Tibial nerve (tissue), 4 donors: ENCODE measurements at regions not wholly inside any gene's neighbourhood (a gene's known extent, or its start where the extent isn't known, plus 50 kb on each side); places are given as distances from the start of the nearest gene placed in this dataset.

Source experiments
- DNase-seq, 2 donors: peaks; one replicate each; pipeline ENCODE4 v3.0.0-alpha.2; 2019; ENCODE audit warnings: low spot score in 2 of 2
- H3K27ac ChIP-seq, 4 donors: fragments of 200-600 bp; sonication (generic) in 3 of 4; one replicate each; pipeline ENCODE4 v1.5.1; 2017 to 2019; ENCODE audit warnings: mild to moderate bottlenecking in 1 of 4
- H3K27me3 ChIP-seq, 2 donors: fragments of 200-600 bp; sonication (generic) in 1 of 2; one replicate each; pipeline versions ENCODE4 v1.5.1 to v1.6.0; 2017 to 2019
- H3K36me3 ChIP-seq, 3 donors: fragments of 200-600 bp; sonication (generic); one replicate each; pipeline ENCODE4 v1.5.1; 2018 to 2019
- H3K4me1 ChIP-seq, 4 donors: fragments of 200-600 bp; sonication (generic) in 3 of 4; one replicate each; pipeline ENCODE4 v1.5.1; 2017 to 2019
- H3K4me3 ChIP-seq, 4 donors: fragments of 200-600 bp; sonication (generic) in 3 of 4; one replicate each; pipeline ENCODE4 v1.5.1; 2017 to 2019; ENCODE audit warnings: mild to moderate bottlenecking in 1 of 4, moderate library complexity in 1 of 4
- H3K9me3 ChIP-seq, 4 donors: fragments of 200-600 bp; sonication (generic) in 3 of 4; one replicate each; pipeline ENCODE4 v1.5.1; 2017 to 2019
- CTCF ChIP-seq, 5 experiments: fragments of 200-600 bp in 3 of 5; fragments of 450-650 bp in 2 of 5; sonication (generic) in 3 of 5; IDR thresholded peaks; one replicate each; pipeline ENCODE4 v1.5.1; 2016 to 2019; ENCODE audit warnings: antibody characterized with exemption in 5 of 5, mild to moderate bottlenecking in 3 of 5, moderate library complexity in 2 of 5
- EP300 ChIP-seq, 2 donors: sonication (generic); formaldehyde crosslinking; IDR thresholded peaks; one replicate each; pipeline ENCODE4 v1.6.1; 2017; ENCODE audit warnings: antibody characterized with exemption in 2 of 2, mild to moderate bottlenecking in 1 of 2
- POLR2A ChIP-seq, 2 donors: fragments of 450-650 bp; IDR thresholded peaks; one replicate each; pipeline ENCODE4 v1.6.1; 2017; ENCODE audit warnings: antibody characterized with exemption in 2 of 2, mild to moderate bottlenecking in 2 of 2, moderate library complexity in 2 of 2
- WGBS, 2 donors: methylation state at CpG; one replicate each; pipeline ENCODE4 v1.1.5; 2018; 5-methylcytosine and 5-hydroxymethylcytosine counted together

GRCh38 chr4:66820681-66821080, 724.6 kb downstream of the CENPC start:
- H3K27me3 ChIP-seq, result no peaks in the 10 kb centered on the region
- no peaks in the 10 kb centered on the region for H3K36me3 ChIP-seq
- H3K4me3 ChIP-seq, result no peak overlapping the region
- H3K27ac ChIP-seq, result no peak overlapping the region
- no peaks in the 10 kb centered on the region for H3K9me3 ChIP-seq
- TF ChIP-seq POLR2A (IDR thresholded peaks at IDR 0.05) (no peak), EP300 (IDR thresholded peaks at IDR 0.05) (no peak), CTCF (IDR thresholded peaks at IDR 0.05) (no peak)
- no peaks in the 10 kb centered on the region for H3K4me1 ChIP-seq
- DNase-seq, result no peak

DNA sequence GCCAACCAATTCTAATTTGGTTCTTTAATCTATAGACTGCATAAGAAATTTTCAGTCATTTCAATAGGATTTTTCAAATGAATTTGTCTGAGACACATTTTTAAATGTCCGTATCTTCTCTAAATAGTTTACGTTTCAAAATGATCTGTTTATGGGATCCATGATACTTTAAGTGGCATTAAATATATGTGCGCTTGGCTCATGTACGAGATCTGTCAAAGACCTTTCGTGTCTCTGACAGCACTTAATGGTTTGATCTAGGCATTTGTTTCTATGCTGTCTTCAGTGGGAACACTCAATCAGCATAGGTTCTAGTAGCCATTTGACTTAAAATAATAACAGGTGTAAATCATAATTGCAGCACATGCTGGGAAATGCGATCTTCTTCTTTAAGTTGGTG, 731.0 kb downstream of the CENPC start:
- Histone ChIP-seq H3K9me3 (no peaks in the 10 kb centered on the region), H3K4me1 (no peaks in the 10 kb centered on the region), H3K27ac (no peak overlapping the region), H3K4me3 (no peak overlapping the region), H3K36me3 (no peaks in the 10 kb centered on the region), H3K27me3 (no peaks in the 10 kb centered on the region)
- WGBS, 2 donors, result 85 to 89% methylated on average over 6 of the region's 6 CpGs
- DNase-seq, result no peak
- no peak for TF ChIP-seq CTCF (IDR thresholded peaks at IDR 0.05)
- TF ChIP-seq POLR2A (IDR thresholded peaks at IDR 0.05), result no peak

GRCh38 chr4:66805582-66805981, 739.7 kb downstream of the CENPC start:
- no peaks in the 10 kb centered on the region for H3K4me1 ChIP-seq
- H3K27me3 ChIP-seq, result no peaks in the 10 kb centered on the region
- no peaks in the 10 kb centered on the region for H3K36me3 ChIP-seq
- WGBS, 2 donors, result 40 to 62% methylated on average over 1 of the region's 1 CpG
- H3K9me3 ChIP-seq, result no peaks in the 10 kb centered on the region
- no peak for DNase-seq
- TF ChIP-seq POLR2A (IDR thresholded peaks at IDR 0.05) (no peak), EP300 (IDR thresholded peaks at IDR 0.05) (no peak), CTCF (IDR thresholded peaks at IDR 0.05) (no peak)
- no peak overlapping the region for H3K27ac ChIP-seq
- H3K4me3 ChIP-seq, result no peak overlapping the region

DNA sequence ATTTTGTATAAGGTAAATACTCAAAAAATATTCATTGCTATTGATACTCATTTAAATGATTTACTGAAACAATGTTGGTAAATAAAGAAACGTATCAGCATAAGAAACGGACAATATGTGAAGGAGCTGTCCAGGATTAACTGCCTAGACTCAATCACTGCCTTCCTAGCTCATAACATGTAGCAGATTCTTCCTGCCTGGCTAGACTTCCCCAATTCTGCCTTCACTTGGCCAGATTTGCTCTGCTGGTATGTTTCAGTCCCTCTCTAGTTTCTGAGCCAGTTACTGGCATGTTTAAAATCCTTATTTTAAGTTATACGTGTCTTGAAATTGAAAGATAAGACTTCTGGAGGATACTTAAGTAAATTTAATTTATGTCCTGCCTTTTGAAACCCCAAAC, 740.3 kb downstream of the CENPC start:
- TF ChIP-seq EP300 (IDR thresholded peaks at IDR 0.05), result no peak
- no peak for TF ChIP-seq POLR2A (IDR thresholded peaks at IDR 0.05)
- no peak for TF ChIP-seq CTCF (IDR thresholded peaks at IDR 0.05)
- no peaks in the 10 kb centered on the region for H3K4me1 ChIP-seq
- 57 to 65% methylated on average over 3 of the region's 3 CpGs for WGBS, 2 donors
- no peak overlapping the region for H3K4me3 ChIP-seq
- no peak overlapping the region for H3K27ac ChIP-seq
- DNase-seq, result no peak
- H3K36me3 ChIP-seq, result no peaks in the 10 kb centered on the region
- no peaks in the 10 kb centered on the region for H3K27me3 ChIP-seq
- H3K9me3 ChIP-seq, result no peaks in the 10 kb centered on the region

DNA sequence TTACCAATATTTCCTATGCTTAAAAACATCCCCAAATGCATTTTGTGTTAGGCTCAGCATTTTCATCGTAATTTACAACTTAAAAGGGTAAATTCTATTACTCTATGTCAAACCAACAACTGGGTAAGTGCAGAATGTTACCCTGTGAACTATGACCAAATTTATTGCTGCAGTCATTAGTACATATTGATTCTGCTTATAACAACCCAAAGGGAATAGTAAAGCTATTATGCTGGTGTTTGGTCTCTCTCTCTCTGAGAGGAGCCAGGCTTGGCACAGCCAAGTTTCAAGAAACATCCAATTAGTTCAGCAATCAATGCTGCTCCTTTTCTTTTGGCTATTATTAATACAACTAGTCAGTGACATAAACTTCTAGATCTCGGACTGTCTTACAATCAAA, 747.7 kb downstream of the CENPC start:
- TF ChIP-seq EP300 (IDR thresholded peaks at IDR 0.05) (no peak), CTCF (IDR thresholded peaks at IDR 0.05) (no peak), POLR2A (IDR thresholded peaks at IDR 0.05) (no peak)
- Histone ChIP-seq H3K27me3 (no peaks in the 10 kb centered on the region), H3K4me1 (no peaks in the 10 kb centered on the region), H3K36me3 (no peaks in the 10 kb centered on the region), H3K9me3 (no peaks in the 10 kb centered on the region), H3K4me3 (no peak overlapping the region), H3K27ac (no peak overlapping the region)
- no peak for DNase-seq
- WGBS, 2 donors, result 55 to 67% methylated on average over 2 of the region's 2 CpGs
